ENCODE measurements at regions not wholly inside any gene's neighbourhood (a gene's known extent, or its start where the extent isn't known, plus 50 kb on each side); places are given as distances from the start of the nearest gene placed in this dataset.

GRCh38 chr18:51273437-51273836 lies 76.0 kb upstream of the MEX3C start:
- Mint-ChIP-seq H3K27ac (no peak overlapping the region), H3K36me3 (ENCODE audit: low read depth) (no peaks in the 10 kb centered on the region), H3K27me3 (no peaks in the 10 kb centered on the region), H3K4me3 (no peak overlapping the region), H3K4me1 (ENCODE audit: low read depth) (no peaks in the 10 kb centered on the region), H3K9me3 (no peaks in the 10 kb centered on the region)
- ATAC-seq (ENCODE audit: poor library complexity) (no peak), DNase-seq (no peak)
- no peaks in the 10 kb centered on the region for H3K27me3 ChIP-seq (ENCODE audit: control insufficient read depth in 1 of 2, insufficient read depth in 2 of 2, low read length in 2 of 2)
- no peak overlapping the region for H3K4me3 ChIP-seq (ENCODE audit: low read length)
- H3K9me3 ChIP-seq (ENCODE audit: control insufficient read depth in 1 of 2, insufficient read depth in 1 of 2, low read length in 2 of 2): no peaks in the 10 kb centered on the region
- TF ChIP-seq CTCF (IDR thresholded peaks at IDR 0.05): no peak
- no peaks in the 10 kb centered on the region for H3K4me1 ChIP-seq (ENCODE audit: insufficient read depth, low read length)
- intact Hi-C loops (cut with DNase I, micrococcal nuclease): no loop called here
- CTCF ChIA-PET: no interaction called here
- H3K27ac ChIP-seq (ENCODE audit: low read depth in 1 of 2, low read length in 2 of 2): no peak overlapping the region
- POLR2A ChIA-PET: no interaction called here
- no peaks in the 10 kb centered on the region for H3K36me3 ChIP-seq (ENCODE audit: insufficient read depth, low read length)

DNA sequence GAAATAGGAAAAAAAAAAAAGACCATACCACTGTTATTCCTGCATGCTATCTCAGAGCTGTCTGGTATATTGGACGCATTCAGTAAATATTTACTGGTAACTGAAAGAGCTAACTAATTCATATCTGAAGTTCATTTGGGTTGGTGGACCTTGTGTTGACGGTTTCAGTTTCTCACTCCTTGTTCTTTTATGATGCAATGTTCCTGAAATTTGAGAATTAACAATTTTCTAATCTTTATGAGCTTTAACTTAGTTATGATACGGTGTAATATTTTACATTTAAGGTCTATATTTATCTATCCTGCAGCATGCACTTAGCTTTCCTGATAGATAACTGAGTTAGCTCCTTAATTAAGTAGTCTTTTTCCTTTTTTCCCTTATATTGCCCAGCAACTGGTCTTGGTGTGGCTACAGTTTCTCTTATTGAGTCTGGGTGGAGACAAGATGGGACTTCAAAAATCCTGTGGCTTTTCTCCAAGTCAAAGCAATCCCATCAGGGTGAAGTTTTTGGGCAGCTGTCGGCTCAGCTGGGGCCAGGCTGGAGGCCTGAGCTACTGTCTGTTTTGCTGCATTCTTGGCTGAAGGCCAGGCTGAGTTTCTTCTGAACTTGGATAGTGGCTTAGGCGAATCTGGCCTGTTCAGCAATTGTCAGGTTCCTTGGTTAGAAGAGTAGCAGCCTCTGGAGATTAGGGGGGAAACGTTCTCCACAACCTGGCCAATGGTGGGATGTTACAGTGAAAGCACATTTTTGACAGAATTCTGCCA lies 78.4 kb upstream of the MEX3C start:
- no peaks in the 10 kb centered on the region for H3K4me1 Mint-ChIP-seq (ENCODE audit: low read depth)
- Histone ChIP-seq H3K9me3 (ENCODE audit: control insufficient read depth in 1 of 2, insufficient read depth in 1 of 2, low read length in 2 of 2) (no peaks in the 10 kb centered on the region), H3K4me1 (ENCODE audit: insufficient read depth, low read length) (no peaks in the 10 kb centered on the region), H3K4me3 (ENCODE audit: low read length) (no peak overlapping the region), H3K27ac (ENCODE audit: low read depth in 1 of 2, low read length in 2 of 2) (no peak overlapping the region), H3K27me3 (ENCODE audit: control insufficient read depth in 1 of 2, insufficient read depth in 2 of 2, low read length in 2 of 2) (no peaks in the 10 kb centered on the region), H3K36me3 (ENCODE audit: insufficient read depth, low read length) (no peaks in the 10 kb centered on the region)
- CTCF ChIA-PET: no interaction called here
- no peak overlapping the region for H3K27ac Mint-ChIP-seq
- no peak overlapping the region for H3K4me3 Mint-ChIP-seq
- DNase-seq: no peak
- no peaks in the 10 kb centered on the region for H3K27me3 Mint-ChIP-seq
- no peaks in the 10 kb centered on the region for H3K9me3 Mint-ChIP-seq
- no peaks in the 10 kb centered on the region for H3K36me3 Mint-ChIP-seq (ENCODE audit: low read depth)
- intact Hi-C loops (cut with DNase I, micrococcal nuclease): no loop called here
- TF ChIP-seq CTCF (IDR thresholded peaks at IDR 0.05): no peak
- POLR2A ChIA-PET: no interaction called here
- ATAC-seq (ENCODE audit: poor library complexity): no peak

DNA sequence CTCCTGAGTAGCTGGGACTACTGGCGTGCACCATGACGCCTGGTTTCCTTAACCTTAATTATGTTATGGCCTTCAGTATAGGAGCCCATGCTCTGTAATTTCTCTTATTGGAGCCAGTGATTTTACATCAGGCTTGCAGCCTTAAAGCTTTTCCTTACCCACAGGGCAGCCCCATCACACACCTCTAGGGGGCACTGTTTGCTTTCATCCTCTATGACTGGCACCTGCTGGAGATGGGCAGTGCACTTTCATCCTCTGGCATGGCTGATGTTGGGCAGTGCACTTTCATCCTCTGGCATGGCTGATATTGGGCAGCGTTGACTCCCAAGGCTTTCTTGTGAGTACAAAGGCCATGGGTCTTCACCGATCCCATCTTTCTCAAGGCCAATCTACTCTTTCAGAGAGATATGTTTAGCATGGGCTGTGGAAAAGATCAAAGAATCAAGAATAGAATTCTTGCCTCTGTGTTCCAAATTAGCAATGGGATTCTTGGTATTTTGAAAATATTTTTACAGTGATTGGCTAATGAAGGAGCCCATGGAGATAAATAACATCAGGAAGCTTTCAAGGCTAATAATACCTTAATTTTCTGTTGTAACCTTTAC lies 80.7 kb upstream of the MEX3C start:
- Histone ChIP-seq H3K9me3 (ENCODE audit: control insufficient read depth in 1 of 2, insufficient read depth in 1 of 2, low read length in 2 of 2) (no peaks in the 10 kb centered on the region), H3K27ac (ENCODE audit: low read depth in 1 of 2, low read length in 2 of 2) (no peak overlapping the region), H3K4me1 (ENCODE audit: insufficient read depth, low read length) (no peaks in the 10 kb centered on the region), H3K4me3 (ENCODE audit: low read length) (no peak overlapping the region), H3K27me3 (ENCODE audit: control insufficient read depth in 1 of 2, insufficient read depth in 2 of 2, low read length in 2 of 2) (no peaks in the 10 kb centered on the region), H3K36me3 (ENCODE audit: insufficient read depth, low read length) (no peaks in the 10 kb centered on the region)
- no peak for ATAC-seq (ENCODE audit: poor library complexity)
- DNase-seq: peak in 3 of 14 experiments; percentile 7 to 32 (median 32)
- POLR2A ChIA-PET: no interaction called here
- no peaks in the 10 kb centered on the region for H3K27me3 Mint-ChIP-seq
- no peak overlapping the region for H3K27ac Mint-ChIP-seq
- no peaks in the 10 kb centered on the region for H3K4me1 Mint-ChIP-seq (ENCODE audit: low read depth)
- CTCF ChIA-PET: interaction anchor here (0.5 to 1.2 kb wide), 2 partner anchors 22 to 368 kb away, joined by 3 to 6 read pairs; no protein-coding TSS in a partner anchor
- intact Hi-C loops (cut with DNase I, micrococcal nuclease): no loop called here
- no peaks in the 10 kb centered on the region for H3K9me3 Mint-ChIP-seq
- H3K36me3 Mint-ChIP-seq (ENCODE audit: low read depth): no peaks in the 10 kb centered on the region
- TF ChIP-seq CTCF (IDR thresholded peaks at IDR 0.05): no peak
- H3K4me3 Mint-ChIP-seq: no peak overlapping the region

All from CD4-positive, alpha-beta T cell (primary cell).